HFF-Myc (cell line): ENCODE measurements at regions not wholly inside any gene's neighbourhood (a gene's known extent, or its start where the extent isn't known, plus 50 kb on each side); places are given as distances from the start of the nearest gene placed in this dataset.

Source experiments
- DNase-seq: peaks from one replicate; pipeline ENCODE4 v3.0.0-alpha.2; 2011; ENCODE audit warnings: low read depth; ENCODE audit errors: extremely low read depth
- H3K4me3 ChIP-seq: replicated peaks from 2 replicates; pipeline ENCODE4 v1.5.1; 2011; ENCODE audit warnings: low read depth, mild to moderate bottlenecking, control low read depth, low read length
- CTCF ChIP-seq: IDR thresholded peaks from 2 replicates; pipeline ENCODE4 v1.5.1; 2012; ENCODE audit warnings: mild to moderate bottlenecking, low read depth, low read length, control low read depth; ENCODE audit errors: missing control alignments

- TF ChIP-seq CTCF = no peak
- no peak overlapping the region for H3K4me3 ChIP-seq
- no peak for DNase-seq
These were observed 492.1 kb upstream of the EYS start for GRCh38 chr6:66199171-66199570.

GRCh38 chr6:66198062-66198624 is 491.1 kb upstream of the EYS start:
- no peak for DNase-seq
- no peak overlapping the region for H3K4me3 ChIP-seq
- TF ChIP-seq CTCF = no peak

GRCh38 chr6:66190858-66191257 is 483.8 kb upstream of the EYS start:
- no peak for DNase-seq
- no peak for TF ChIP-seq CTCF
- no peak overlapping the region for H3K4me3 ChIP-seq

GRCh38 chr6:66189915-66190314 is 482.9 kb upstream of the EYS start:
- H3K4me3 ChIP-seq = no peak overlapping the region
- no peak for TF ChIP-seq CTCF
- DNase-seq = no peak

GRCh38 chr6:66186756-66187155 is 479.7 kb upstream of the EYS start:
- DNase-seq = no peak
- TF ChIP-seq CTCF = no peak
- H3K4me3 ChIP-seq = no peak overlapping the region

- DNase-seq = no peak
- H3K4me3 ChIP-seq = no peak overlapping the region
- TF ChIP-seq CTCF = no peak
These were observed 477.1 kb upstream of the EYS start for GRCh38 chr6:66184091-66184490.

- H3K4me3 ChIP-seq = no peak overlapping the region
- TF ChIP-seq CTCF = no peak
- DNase-seq = no peak
These were observed 472.3 kb upstream of the EYS start for GRCh38 chr6:66179361-66179760.
